HG02852 (cell line): ENCODE measurements at regions not wholly inside any gene's neighbourhood (a gene's known extent, or its start where the extent isn't known, plus 50 kb on each side); places are given as distances from the start of the nearest gene placed in this dataset.

Experiments used
- ATAC-seq: cut with Tn5 transposase; IDR thresholded peaks from one replicate; pipeline ENCODE4 v1.9.1; 2021; ENCODE audit warnings: mild to moderate bottlenecking, moderate library complexity; ENCODE audit not compliant: unreplicated experiment

- ATAC-seq: no peak
Observed at GRCh38 chr2:102950371-102950946, 188.6 kb downstream of the TMEM182 start.

- ATAC-seq: no peak
Observed at GRCh38 chr2:102951249-102951648, 189.4 kb downstream of the TMEM182 start.

GRCh38 chr2:102967451-102967850, 205.6 kb downstream of the TMEM182 start:
- no peak for ATAC-seq

GRCh38 chr2:102968375-102968774, 206.5 kb downstream of the TMEM182 start:
- no peak for ATAC-seq

DNA sequence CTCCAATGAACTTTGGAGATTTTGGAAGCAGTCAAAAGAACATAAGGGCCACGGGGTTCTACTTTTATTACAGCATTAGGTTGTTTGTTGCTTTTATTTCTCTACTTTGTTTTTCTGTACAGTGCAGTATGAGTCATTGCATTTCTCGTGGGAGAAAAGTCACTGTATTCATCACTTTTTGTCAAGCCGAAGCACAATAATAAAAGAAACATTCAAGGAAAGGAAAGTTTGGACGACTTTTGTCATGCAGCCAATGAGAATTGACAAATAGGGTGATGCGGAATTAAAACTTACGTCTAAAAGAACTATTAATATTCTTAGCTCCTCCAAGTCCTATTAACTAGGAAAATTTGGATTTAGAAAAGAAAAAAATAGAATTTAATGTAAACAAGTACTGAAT, 209.9 kb downstream of the TMEM182 start:
- ATAC-seq: no peak

DNA sequence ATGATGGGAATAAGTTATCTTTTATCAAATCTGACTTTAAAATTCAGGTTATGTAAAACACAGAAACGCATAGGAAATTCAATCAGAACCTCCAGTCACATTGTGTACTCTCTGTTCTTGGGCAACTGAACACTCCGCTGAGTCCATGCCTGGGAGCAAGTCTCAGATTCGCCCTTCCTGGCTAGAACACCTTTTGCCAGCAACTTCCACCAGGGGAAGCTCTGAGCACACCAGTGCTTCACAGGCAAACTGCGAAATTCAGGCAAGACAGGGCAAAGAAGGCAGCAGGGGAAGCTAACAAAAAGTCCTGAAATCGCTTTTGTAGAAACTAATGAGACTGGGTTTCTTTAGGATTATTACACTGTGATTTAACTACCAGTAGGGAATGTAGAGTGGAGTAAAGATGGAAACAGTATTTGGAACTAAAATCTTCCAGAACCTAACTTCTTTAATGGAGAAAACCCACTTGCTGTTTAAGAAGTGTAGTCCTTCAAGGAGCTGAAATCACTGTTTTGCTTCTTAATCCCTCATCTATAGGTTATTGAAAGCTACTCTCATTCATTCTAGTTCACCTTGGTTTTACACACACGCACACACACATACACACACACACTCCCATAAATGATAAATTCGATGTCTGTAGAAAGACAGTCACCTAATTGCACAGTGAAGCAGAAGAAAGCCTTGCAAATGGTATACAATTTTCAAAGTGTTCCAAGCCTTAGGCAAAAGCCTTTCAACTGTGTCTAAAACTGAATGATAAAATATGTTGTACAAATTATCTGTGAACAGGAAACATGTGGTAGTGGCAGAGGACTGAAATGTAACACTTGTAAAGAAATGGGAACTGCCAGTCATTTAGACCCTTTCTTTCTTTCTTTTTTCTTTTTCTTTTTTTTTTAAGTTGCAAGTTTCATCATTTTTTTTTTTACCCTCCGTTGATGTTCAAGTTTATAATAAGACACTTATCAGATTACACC, 214.5 kb downstream of the TMEM182 start:
- ATAC-seq: peak; percentile 75

DNA sequence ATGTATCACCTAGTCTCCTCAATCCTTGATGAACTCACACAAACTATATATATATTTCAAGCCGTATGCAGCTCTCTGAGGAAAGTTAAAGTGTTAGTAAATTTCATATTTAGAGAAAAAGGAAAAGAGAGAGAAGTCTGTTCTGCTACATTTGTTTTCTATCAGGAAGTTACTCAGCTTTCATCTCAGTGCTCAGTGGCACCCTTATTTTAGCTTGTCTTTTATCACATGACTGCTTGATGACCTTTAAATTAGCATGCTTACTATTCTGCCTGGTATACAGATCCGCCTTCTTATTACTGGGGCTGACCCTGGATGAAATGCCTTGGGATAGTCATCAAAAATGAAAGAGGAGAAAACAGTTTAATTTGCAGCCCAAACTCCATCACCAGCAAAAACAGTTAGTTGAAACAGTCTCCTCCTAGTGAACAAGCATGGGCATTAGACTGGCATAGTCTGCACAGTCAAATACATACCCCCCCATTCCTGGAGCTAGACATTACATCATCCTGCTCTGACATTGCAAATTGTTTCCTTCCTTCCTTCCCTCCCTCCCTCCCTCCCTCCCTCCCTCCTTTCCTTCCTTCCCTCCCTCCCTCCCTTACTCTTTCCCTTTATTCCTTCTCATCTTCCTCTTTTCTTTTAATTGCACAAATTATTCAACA, 215.7 kb downstream of the TMEM182 start:
- ATAC-seq: no peak

- no peak for ATAC-seq
Observed at GRCh38 chr2:102978091-102978490, 216.3 kb downstream of the TMEM182 start.

DNA sequence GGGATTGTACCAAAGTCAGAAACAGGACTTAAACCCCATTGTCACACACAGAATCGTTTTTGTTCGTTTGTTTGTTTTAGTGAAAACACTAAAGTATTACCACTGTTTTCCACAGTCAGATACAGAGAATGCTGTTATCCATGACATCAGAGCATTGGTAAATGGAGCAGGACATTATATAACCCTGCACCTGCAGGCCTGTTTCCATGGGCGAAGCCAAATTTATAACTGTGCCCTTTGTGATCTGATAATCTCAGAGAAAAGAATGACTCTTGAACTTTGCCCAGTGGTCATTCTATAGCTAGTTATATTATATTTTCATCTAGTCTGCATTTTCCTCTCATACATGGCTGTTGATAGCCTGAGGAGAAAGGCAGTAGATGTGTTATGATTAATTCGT, 217.6 kb downstream of the TMEM182 start:
- no peak for ATAC-seq

GRCh38 chr2:102983786-102984185, 222.0 kb downstream of the TMEM182 start:
- no peak for ATAC-seq

DNA sequence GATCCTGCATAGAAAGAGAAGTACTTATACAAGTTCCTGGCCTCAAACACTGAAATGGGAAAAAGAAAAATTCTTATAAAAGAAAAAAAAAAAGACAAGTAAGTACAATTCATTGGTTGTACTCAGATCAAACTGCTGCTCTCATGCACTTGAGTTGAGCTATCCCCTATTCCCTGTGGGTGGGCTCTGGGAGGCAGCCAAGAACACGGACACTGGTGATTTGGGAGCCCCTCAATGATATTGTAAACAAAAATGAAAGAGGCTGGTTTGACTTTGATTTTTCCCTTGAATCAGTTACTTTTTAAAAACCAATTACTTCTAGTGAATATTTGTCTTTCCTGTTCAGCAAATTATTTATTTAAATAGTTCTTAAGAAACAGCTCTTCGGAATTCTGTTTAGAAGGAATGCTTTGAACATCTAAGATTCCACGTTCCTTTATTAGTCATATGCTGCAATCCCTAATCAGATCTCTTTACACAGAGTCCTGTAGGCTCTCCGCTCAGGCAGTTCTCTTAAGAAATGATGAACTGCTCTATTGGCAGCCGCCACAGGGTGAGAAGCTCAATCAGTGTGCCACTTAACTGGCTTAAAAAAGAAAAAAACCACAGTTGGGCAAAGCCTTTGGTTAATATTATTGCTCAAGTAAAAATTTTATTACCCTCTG, 225.1 kb downstream of the TMEM182 start:
- ATAC-seq: no peak

GRCh38 chr2:102992607-102993006, 230.8 kb downstream of the TMEM182 start:
- no peak for ATAC-seq

- no peak for ATAC-seq
Observed at GRCh38 chr2:102999958-103000357, 238.1 kb downstream of the TMEM182 start.

DNA sequence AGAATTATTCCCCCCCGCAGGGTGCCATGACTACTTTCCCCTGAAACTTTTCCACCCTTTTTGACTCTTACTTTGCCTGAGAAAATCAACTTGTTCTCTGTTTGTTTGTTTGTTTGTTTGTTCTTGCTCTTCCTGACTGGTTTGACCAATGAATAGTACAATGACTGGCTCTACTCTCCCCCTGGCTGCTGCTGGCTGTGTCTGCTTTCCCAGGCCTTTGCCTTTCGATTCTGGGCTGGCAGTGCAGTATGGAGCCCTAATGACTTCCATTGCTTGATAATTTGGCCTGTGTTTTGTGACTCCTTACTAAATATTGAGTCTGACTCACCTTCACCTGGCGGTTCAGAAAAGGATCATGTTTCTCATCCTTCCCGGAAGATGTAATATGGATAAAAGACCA, 241.1 kb downstream of the TMEM182 start:
- no peak for ATAC-seq

GRCh38 chr2:103003750-103004260, 242.0 kb downstream of the TMEM182 start:
- no peak for ATAC-seq

DNA sequence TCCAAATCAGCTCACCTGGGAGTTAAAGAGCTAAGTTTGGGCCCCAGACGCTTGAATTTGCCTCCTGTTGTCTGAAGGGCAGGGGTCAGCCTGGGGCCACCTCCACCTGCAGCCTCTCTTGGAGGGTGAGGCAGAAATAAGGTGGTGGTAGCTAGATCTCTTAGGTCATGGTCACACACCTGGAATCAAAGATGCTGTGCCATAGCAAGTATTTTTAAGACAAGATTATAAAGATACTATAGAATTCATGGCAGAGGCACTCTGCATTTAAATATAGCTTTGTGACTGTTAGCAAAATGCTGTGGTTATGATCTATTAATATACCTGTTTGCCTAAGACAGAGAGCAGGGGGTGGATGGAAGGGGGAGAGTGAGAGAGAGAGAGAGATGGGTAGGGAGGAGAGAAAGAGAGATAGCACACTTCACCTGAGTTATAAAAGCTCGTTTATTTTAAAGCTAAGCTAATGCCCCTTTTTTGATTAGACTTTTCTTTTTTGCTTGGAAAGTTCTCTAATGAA, 242.7 kb downstream of the TMEM182 start:
- ATAC-seq: no peak

GRCh38 chr2:103005393-103005792, 243.6 kb downstream of the TMEM182 start:
- ATAC-seq: no peak

- ATAC-seq: no peak
Observed at GRCh38 chr2:103007086-103007485, 245.3 kb downstream of the TMEM182 start.

DNA sequence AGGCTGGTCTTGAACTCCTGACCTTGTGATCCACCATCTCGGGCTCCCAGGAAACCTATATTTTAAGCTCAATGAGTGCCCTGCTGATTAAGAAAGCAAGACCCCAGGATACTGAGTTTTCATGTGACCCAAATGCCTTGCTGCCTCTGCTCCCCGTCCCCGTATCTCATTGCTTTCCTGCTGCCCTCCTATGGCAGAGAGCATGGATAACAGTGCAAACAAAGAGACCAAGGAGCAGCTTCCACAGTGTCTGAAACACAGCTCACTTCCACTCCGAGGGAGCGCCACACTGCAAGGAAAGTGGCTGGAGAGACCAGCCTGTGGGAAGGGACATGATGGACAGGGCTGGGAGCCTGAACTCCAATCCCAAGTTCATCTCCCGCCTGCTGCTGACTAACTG, 246.8 kb downstream of the TMEM182 start:
- ATAC-seq: no peak

GRCh38 chr2:103009871-103010270, 248.0 kb downstream of the TMEM182 start:
- ATAC-seq: no peak

GRCh38 chr2:103010306-103010705, 248.5 kb downstream of the TMEM182 start:
- ATAC-seq: no peak
